ENCODE measurements at regions not wholly inside any gene's neighbourhood (a gene's known extent, or its start where the extent isn't known, plus 50 kb on each side); places are given as distances from the start of the nearest gene placed in this dataset.

DNA sequence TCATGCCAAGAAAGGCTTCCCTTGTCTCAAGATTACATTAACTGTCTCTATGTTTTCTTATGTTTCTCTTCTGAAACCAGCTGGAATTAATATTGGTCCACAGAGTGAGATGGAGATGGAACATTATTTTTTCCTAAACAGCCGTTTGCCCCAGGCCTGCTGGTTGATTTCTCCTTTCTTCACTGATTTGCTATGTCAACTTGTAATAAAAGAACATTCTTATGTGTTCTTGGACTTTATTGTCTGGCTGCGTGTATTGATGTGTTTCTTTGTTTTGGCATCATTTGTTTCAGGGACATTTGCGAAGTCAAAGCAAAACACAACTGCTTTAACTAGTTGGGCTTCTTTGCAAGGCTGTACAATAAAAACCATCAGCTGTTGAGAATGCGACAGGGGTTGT, 168.5 kb downstream of the FAM43A start:
- in situ Hi-C loops (cut with MboI; ENCODE audit: low sequenced_read_pairs) (loop anchor here (25.0 kb wide), 1 partner anchor 517 kb away; no protein-coding TSS in a partner anchor), dilution Hi-C loops (cut with HindIII; ENCODE audit: low sequenced_read_pairs, unreplicated experiment) (no loop called here), intact Hi-C loops (cut with micrococcal nuclease) (no loop called here)
- no peak overlapping the region for H2BK15ac ChIP-seq (ENCODE audit: low read depth, low read length)
- H3K4me2 ChIP-seq (ENCODE audit: low read depth, low read length), result no peak overlapping the region
- no peak overlapping the region for H2BK120ac ChIP-seq (ENCODE audit: low read depth, low read length)
- H4K5ac ChIP-seq (ENCODE audit: low read depth, low read length), result no peak overlapping the region
- no peak overlapping the region for H3K27ac ChIP-seq (ENCODE audit: insufficient read depth, low read length)
- 80% methylated on average over 1 of the region's 4 CpGs; no CpG with 5 or more reads in 1 of the 2 experiments for WGBS, 2 experiments (ENCODE audit: extremely low coverage in 2 of 2, insufficient read length in 1 of 2)
- H3K27me3 ChIP-seq (ENCODE audit: control insufficient read depth, insufficient read depth, low read length), result peaks cover 4% of the 10 kb centered on the region; the same call in 1 of the 2 replicates
- no peaks in the 10 kb centered on the region for H3K36me3 ChIP-seq (ENCODE audit: control insufficient read depth, insufficient read depth, low read length)
- H4K8ac ChIP-seq (ENCODE audit: low read depth in 2 of 2, low read length in 2 of 2), result no peak overlapping the region
- H3K18ac ChIP-seq (ENCODE audit: low read depth, low read length), result no peak overlapping the region
- no peaks in the 10 kb centered on the region for H3K79me1 ChIP-seq (ENCODE audit: low read depth in 1 of 2, low read length in 2 of 2)
- no peak overlapping the region for H2AFZ ChIP-seq (replicated peaks; ENCODE audit: low read length, poor library complexity)
- no peak overlapping the region for H2AK5ac ChIP-seq (ENCODE audit: low read depth, low read length)
- H3K4me1 ChIP-seq (ENCODE audit: control insufficient read depth, insufficient read depth, low read length), result peaks cover 13% of the 10 kb centered on the region
- ATAC-seq (ENCODE audit: low read depth) (no peak), DNase-seq (no peak)
- no peak overlapping the region for H3K4ac ChIP-seq (ENCODE audit: low read depth, low read length)
- H3K23ac ChIP-seq (ENCODE audit: low read depth, low read length), result no peak overlapping the region
- H3K4me3 ChIP-seq (ENCODE audit: insufficient read depth, low read depth, low read length), result no peak overlapping the region
- peaks cover 7% of the 10 kb centered on the region for H3K9me1 ChIP-seq (ENCODE audit: insufficient read depth, low read length)
- no peak overlapping the region for H3K9ac ChIP-seq (ENCODE audit: low read depth, low read length)
- TF ChIP-seq RCOR1 (IDR thresholded peaks at IDR 0.05; ENCODE audit: insufficient replicate concordance, low read length) (no peak), MAZ (IDR thresholded peaks at IDR 0.05; ENCODE audit: borderline replicate concordance, low read depth, low read length) (no peak), FOS (IDR thresholded peaks at IDR 0.05; ENCODE audit: low read depth, low read length) (no peak), MXI1 (IDR thresholded peaks at IDR 0.05; ENCODE audit: borderline replicate concordance, low read depth, low read length) (no peak), RAD21 (IDR thresholded peaks at IDR 0.05; ENCODE audit: low read length) (no peak), POLR2A (IDR thresholded peaks at IDR 0.05; ENCODE audit: low read depth, low read length) (no peak)
- TF ChIP-seq, protein P1, sequence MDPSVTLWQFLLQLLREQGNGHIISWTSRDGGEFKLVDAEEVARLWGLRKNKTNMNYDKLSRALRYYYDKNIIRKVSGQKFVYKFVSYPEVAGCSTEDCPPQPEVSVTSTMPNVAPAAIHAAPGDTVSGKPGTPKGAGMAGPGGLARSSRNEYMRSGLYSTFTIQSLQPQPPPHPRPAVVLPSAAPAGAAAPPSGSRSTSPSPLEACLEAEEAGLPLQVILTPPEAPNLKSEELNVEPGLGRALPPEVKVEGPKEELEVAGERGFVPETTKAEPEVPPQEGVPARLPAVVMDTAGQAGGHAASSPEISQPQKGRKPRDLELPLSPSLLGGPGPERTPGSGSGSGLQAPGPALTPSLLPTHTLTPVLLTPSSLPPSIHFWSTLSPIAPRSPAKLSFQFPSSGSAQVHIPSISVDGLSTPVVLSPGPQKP (IDR thresholded peaks at IDR 0.05; ENCODE audit: borderline replicate concordance, low read depth, low read length), result no peak
- POLR2A ChIA-PET (ENCODE audit: unreplicated experiment), result no interaction called here
- no peaks in the 10 kb centered on the region; the same call in 1 of the 2 replicates for H4K20me1 ChIP-seq (ENCODE audit: insufficient read depth, low read length)
- H2BK20ac ChIP-seq (ENCODE audit: low read depth, low read length), result no peak overlapping the region
- H2AK9ac ChIP-seq (replicated peaks; ENCODE audit: low read depth, low read length, poor library complexity), result no peak overlapping the region
- no peaks in the 10 kb centered on the region for H3K9me3 ChIP-seq (ENCODE audit: control insufficient read depth, insufficient read depth, low read length)
- CTCF ChIA-PET, result no interaction called here
- no peak overlapping the region for H3K56ac ChIP-seq (ENCODE audit: extremely low read depth, insufficient read depth, low read length)
- no peak overlapping the region for H3K14ac ChIP-seq (replicated peaks; ENCODE audit: low read depth, low read length)
- H2BK5ac ChIP-seq (ENCODE audit: low read depth, low read length, poor library complexity, severe bottlenecking), result no peak overlapping the region
- BruUV-seq (replicated peaks), result no TSS peak
- no peak overlapping the region for H4K91ac ChIP-seq (ENCODE audit: insufficient read depth, low read depth, low read length)

All from IMR-90 (cell line).